ENCODE measurements at regions not wholly inside any gene's neighbourhood (a gene's known extent, or its start where the extent isn't known, plus 50 kb on each side); places are given as distances from the start of the nearest gene placed in this dataset.

GRCh38 chr1:182149411-182149965 lies 88.0 kb upstream of the ZNF648 start:
- ATAC-seq (peak; percentile 78 to 88), DNase-seq (peak; percentile 63)
- intact Hi-C loops (cut with DNase I), result no loop called here
- H3K27me3 ChIP-seq (ENCODE audit: low read depth), result no peaks in the 10 kb centered on the region
- H3K9me3 ChIP-seq, result no peaks in the 10 kb centered on the region
- peaks cover 34% of the 10 kb centered on the region for H3K4me1 ChIP-seq
- H3K4me3 ChIP-seq, result no peak overlapping the region
- peak overlapping the region; percentile 94 for H3K27ac ChIP-seq
- no peak for TF ChIP-seq CTCF (IDR thresholded peaks at IDR 0.05)
- H3K36me3 ChIP-seq, result no peaks in the 10 kb centered on the region

- no peak for ATAC-seq
- intact Hi-C loops (cut with DNase I), result no loop called here
- Histone ChIP-seq H3K27me3 (ENCODE audit: low read depth) (no peaks in the 10 kb centered on the region), H3K36me3 (no peaks in the 10 kb centered on the region), H3K9me3 (no peaks in the 10 kb centered on the region), H3K27ac (peak overlapping the region; percentile 94), H3K4me3 (no peak overlapping the region), H3K4me1 (peaks cover 50% of the 10 kb centered on the region)
- no peak for TF ChIP-seq CTCF (IDR thresholded peaks at IDR 0.05)
- DNase-seq, result no peak
These were observed 86.4 kb upstream of the ZNF648 start for GRCh38 chr1:182147951-182148350.

GRCh38 chr1:182147136-182147820 lies 85.8 kb upstream of the ZNF648 start:
- DNase-seq (peak; percentile 63), ATAC-seq (peak; percentile 29 to 34)
- H3K27ac ChIP-seq, result peak overlapping the region; percentile 94
- no peaks in the 10 kb centered on the region for H3K36me3 ChIP-seq
- intact Hi-C loops (cut with DNase I), result no loop called here
- no peaks in the 10 kb centered on the region for H3K9me3 ChIP-seq
- H3K27me3 ChIP-seq (ENCODE audit: low read depth), result no peaks in the 10 kb centered on the region
- TF ChIP-seq CTCF (IDR thresholded peaks at IDR 0.05), result no peak
- peaks cover 51% of the 10 kb centered on the region for H3K4me1 ChIP-seq
- H3K4me3 ChIP-seq, result no peak overlapping the region

GRCh38 chr1:182146286-182146685 lies 84.8 kb upstream of the ZNF648 start:
- H3K36me3 ChIP-seq, result no peaks in the 10 kb centered on the region
- no peaks in the 10 kb centered on the region for H3K9me3 ChIP-seq
- TF ChIP-seq CTCF (IDR thresholded peaks at IDR 0.05), result no peak
- intact Hi-C loops (cut with DNase I), result no loop called here
- peak overlapping the region; percentile 94 for H3K27ac ChIP-seq
- H3K4me1 ChIP-seq, result peaks cover 51% of the 10 kb centered on the region
- ATAC-seq (no peak), DNase-seq (no peak)
- no peaks in the 10 kb centered on the region for H3K27me3 ChIP-seq (ENCODE audit: low read depth)
- no peak overlapping the region for H3K4me3 ChIP-seq

- intact Hi-C loops (cut with DNase I), result no loop called here
- Histone ChIP-seq H3K4me1 (peaks cover 51% of the 10 kb centered on the region), H3K27me3 (ENCODE audit: low read depth) (no peaks in the 10 kb centered on the region), H3K4me3 (no peak overlapping the region), H3K9me3 (no peaks in the 10 kb centered on the region), H3K36me3 (no peaks in the 10 kb centered on the region), H3K27ac (peak overlapping the region; percentile 94)
- TF ChIP-seq CTCF (IDR thresholded peaks at IDR 0.05), result no peak
- DNase-seq (no peak), ATAC-seq (no peak)
These were observed 83.9 kb upstream of the ZNF648 start for GRCh38 chr1:182145441-182145840.
